ENCODE measurements at regions not wholly inside any gene's neighbourhood (a gene's known extent, or its start where the extent isn't known, plus 50 kb on each side); places are given as distances from the start of the nearest gene placed in this dataset.
A peak's percentile ranks its signal among the peaks of the same experiment; 100 is the strongest.
"Not testable (repeated sequence)": the region's sequence is repeated elsewhere in the genome, so short reads cannot be mapped to it uniquely, and the experiment has no call there.

GRCh38 chr17:13785981-13786598 is 184.4 kb upstream of the HS3ST3A1 start:
- peak; percentile 9 for DNase-seq (ENCODE audit: low read depth, low spot score)

- DNase-seq (ENCODE audit: low read depth, low spot score): no peak
Measured at GRCh38 chr17:13787636-13788035, 185.9 kb upstream of the HS3ST3A1 start.

GRCh38 chr17:13788385-13788784 is 186.7 kb upstream of the HS3ST3A1 start:
- no peak for DNase-seq (ENCODE audit: low read depth, low spot score)

GRCh38 chr17:13792314-13792713 is 190.6 kb upstream of the HS3ST3A1 start:
- no peak for DNase-seq (ENCODE audit: low read depth, low spot score)

GRCh38 chr17:13793951-13794350 is 192.2 kb upstream of the HS3ST3A1 start:
- no peak for DNase-seq (ENCODE audit: low read depth, low spot score)

- DNase-seq (ENCODE audit: low read depth, low spot score): no peak
Measured at GRCh38 chr17:13797863-13798262, 196.1 kb upstream of the HS3ST3A1 start.

GRCh38 chr17:13806092-13806491 is 204.4 kb upstream of the HS3ST3A1 start:
- DNase-seq (ENCODE audit: low read depth, low spot score): no peak

- DNase-seq (ENCODE audit: low read depth, low spot score): no peak
Measured at GRCh38 chr17:13807103-13807502, 205.4 kb upstream of the HS3ST3A1 start.

GRCh38 chr17:13812350-13812749 is 210.6 kb upstream of the HS3ST3A1 start:
- no peak for DNase-seq (ENCODE audit: low read depth, low spot score)

GRCh38 chr17:13813347-13814240 is 211.9 kb upstream of the HS3ST3A1 start:
- DNase-seq (ENCODE audit: low read depth, low spot score): no peak

GRCh38 chr17:13822700-13823099 is 221.0 kb upstream of the HS3ST3A1 start:
- no peak for DNase-seq (ENCODE audit: low read depth, low spot score)

GRCh38 chr17:13825526-13826040 is 223.9 kb upstream of the HS3ST3A1 start:
- no peak for DNase-seq (ENCODE audit: low read depth, low spot score)

GRCh38 chr17:13827118-13827517 is 225.4 kb upstream of the HS3ST3A1 start:
- DNase-seq (ENCODE audit: low read depth, low spot score): no peak

GRCh38 chr17:13833921-13834320 is 232.2 kb upstream of the HS3ST3A1 start:
- DNase-seq (ENCODE audit: low read depth, low spot score): no peak

- DNase-seq (ENCODE audit: low read depth, low spot score): no peak
Measured at GRCh38 chr17:13835151-13835550, 233.4 kb upstream of the HS3ST3A1 start.

- DNase-seq (ENCODE audit: low read depth, low spot score): no peak
Measured at GRCh38 chr17:13837417-13837816, 231.9 kb upstream of the COX10 start.

- no peak for DNase-seq (ENCODE audit: low read depth, low spot score)
Measured at GRCh38 chr17:13840254-13840653, 229.1 kb upstream of the COX10 start.

- DNase-seq (ENCODE audit: low read depth, low spot score): no peak
Measured at GRCh38 chr17:13843862-13844635, 225.3 kb upstream of the COX10 start.

GRCh38 chr17:13851889-13852288 is 217.4 kb upstream of the COX10 start:
- no peak for DNase-seq (ENCODE audit: low read depth, low spot score)

GRCh38 chr17:13855730-13856129 is 213.6 kb upstream of the COX10 start:
- not testable (repeated sequence) for DNase-seq (ENCODE audit: low read depth, low spot score)

- no peak for DNase-seq (ENCODE audit: low read depth, low spot score)
Measured at GRCh38 chr17:13862346-13862745, 207.0 kb upstream of the COX10 start.

- no peak for DNase-seq (ENCODE audit: low read depth, low spot score)
Measured at GRCh38 chr17:13863436-13863835, 205.9 kb upstream of the COX10 start.
